GM21737 (cell line): ENCODE measurements at regions not wholly inside any gene's neighbourhood (a gene's known extent, or its start where the extent isn't known, plus 50 kb on each side); places are given as distances from the start of the nearest gene placed in this dataset.

Experiments used
- ATAC-seq: cut with Tn5 transposase; IDR thresholded peaks from one replicate; pipeline ENCODE4 v1.9.1; 2021; ENCODE audit warnings: mild to moderate bottlenecking, moderate library complexity; ENCODE audit not compliant: unreplicated experiment

DNA sequence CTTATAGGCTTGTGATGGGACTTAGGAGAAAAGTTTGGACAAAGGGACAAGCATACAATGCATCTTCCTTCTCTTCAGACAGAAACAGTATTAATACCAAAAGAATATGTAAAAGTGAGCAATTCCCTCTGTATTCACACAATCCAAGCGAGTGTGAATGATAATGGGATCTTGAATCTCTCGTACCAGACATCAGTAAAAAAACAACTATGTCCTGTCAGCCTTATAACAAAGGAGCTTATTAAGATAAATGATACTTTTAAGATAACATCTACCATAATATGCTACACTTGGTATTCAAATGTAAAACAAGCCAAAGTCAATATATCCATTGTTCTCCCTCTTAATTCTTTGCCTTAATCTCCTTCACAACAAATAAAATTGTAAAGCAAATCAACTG, 288.6 kb upstream of the CNTN6 start:
- no peak for ATAC-seq

DNA sequence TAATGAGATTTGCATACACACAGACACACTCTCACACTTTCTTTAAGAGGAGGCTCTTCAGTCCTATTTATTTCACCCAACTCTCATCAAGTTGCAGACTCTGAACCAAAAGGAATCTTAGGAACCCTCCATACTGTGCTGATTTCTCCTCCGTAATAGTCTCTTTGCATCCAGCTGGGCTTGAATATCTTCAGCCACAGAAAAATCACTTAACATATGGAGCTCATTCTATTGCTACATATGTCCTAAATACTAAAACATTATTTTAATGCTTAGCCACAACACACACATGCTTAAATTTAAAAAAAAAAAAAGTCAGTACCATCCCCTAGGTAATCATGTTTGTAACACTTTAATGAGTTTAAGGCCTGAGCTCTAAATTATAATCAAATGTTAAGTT, 287.5 kb upstream of the CNTN6 start:
- no peak for ATAC-seq

DNA sequence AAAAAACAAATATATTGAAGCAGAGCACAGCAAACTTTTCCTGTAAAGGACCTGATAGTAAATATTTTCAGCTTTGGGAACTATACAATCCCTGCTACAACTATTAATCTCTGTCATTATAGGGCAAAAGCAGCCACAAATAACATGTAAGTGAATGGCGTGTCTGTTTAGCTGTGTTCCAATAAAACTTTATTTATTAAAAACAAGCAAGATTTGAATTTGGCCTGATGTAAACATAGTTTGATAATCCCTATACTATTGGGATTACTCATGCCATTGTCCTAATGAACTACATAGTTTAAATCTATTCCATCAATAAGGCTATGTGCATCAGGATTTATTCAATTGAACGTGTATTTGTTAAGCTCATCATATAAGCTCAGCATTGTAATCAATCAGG, 286.8 kb upstream of the CNTN6 start:
- no peak for ATAC-seq

DNA sequence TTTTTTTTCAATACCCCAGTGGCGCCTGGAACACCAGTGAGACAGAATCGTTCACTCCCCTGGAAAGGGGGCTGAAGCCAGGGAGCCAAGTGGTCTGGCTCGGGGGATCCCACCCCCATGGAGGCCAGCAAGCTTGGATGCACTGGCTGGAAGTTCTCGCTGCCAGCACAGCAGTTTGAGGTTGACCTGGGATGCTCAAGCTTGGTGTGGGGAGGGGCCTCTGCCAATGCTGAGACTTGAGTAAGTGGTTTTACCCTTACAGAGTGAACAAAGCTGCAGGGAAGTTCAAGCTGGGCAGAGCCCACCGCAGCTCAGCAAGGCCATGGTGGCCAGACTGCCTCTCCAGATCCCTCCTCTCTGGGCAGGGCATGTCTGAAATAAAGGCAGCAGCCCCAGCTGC, 276.2 kb upstream of the CNTN6 start:
- ATAC-seq, result no peak

DNA sequence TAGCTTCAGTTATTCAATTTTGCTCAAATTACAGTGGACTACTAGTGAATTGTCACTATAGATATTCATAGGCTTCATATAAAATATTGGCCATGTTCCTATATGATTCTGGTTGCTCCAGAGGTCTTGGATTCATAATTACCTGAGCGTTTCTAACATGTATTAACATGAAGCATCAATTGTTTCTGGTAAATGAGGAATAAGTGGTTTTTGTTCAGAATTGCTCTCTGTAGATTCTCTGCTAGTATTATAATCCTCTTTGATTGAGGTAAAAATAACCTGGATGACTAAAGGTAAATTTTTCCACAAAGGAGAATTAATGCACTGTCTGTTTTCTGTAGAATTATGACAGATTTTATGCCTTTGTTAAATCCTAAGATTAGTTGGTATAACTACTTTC, 258.1 kb upstream of the CNTN6 start:
- no peak for ATAC-seq

DNA sequence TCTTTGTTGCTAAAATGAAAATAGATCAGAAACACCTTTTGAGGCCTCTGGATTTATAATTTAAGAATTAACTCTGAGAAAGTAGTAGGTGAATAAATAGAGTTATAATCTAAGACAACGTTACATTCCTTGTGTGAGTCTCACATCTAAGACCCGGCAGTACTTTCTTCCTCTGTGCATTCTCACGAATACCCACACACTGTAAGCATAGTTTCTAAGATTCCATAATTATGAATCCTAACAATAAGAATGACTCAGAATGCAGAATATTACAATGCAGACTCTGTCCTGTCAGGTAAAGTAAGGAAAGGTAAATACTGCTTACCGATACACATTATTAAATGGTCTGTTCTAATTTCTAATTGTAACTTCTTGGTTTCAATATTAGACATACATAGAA, 257.7 kb upstream of the CNTN6 start:
- ATAC-seq, result no peak

DNA sequence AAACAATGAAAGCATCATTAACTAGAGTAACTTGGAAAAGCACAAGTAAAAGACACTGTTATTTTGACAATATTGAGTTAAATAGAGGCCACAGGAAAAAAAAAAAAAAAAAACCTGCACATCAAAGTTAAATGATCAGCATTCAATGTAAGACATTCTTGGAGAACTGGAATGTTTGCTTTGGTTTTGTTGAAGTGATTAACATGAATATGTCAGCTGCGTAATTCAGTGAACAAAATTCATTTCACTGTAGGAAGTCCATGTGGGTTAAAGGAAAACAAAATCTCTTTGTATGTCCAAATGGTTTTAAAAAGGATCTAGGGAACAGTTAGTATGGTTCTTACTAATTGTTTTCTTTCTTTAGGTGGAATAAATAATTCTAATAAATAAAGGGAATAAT, 252.8 kb upstream of the CNTN6 start:
- no peak for ATAC-seq

DNA sequence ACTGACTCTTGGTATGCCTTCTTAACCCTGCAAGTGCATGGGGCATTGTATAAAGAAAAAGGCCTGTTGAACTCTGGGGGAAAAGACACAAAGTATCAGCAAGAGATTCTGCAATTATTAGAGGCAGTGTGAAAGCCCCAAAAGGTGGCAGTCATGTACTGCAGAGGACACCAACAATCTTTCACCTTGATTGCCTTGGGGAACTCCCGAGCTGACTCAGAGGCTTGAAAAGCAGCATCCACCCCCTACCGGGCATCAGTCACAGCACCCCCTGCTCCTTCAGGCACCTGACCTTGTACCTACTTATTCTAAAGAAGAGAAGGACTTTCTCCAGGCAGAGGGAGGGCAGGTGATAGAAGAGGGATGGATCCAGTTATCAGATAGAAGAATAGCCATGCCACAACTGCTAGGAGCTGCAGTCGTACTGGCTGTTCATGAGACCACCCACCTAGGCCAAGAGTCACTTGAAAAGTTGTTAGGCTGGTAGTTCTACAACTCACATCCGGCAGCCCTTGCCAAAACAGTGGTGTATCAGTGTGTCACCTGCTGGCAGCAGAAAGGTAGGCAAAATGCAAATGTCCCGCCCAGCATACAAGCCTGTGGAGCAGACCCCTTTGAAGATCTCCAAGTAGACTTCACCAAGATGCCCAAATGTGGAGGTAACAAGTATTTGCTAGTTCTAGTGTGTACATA, 241.6 kb upstream of the CNTN6 start:
- ATAC-seq, result no peak

DNA sequence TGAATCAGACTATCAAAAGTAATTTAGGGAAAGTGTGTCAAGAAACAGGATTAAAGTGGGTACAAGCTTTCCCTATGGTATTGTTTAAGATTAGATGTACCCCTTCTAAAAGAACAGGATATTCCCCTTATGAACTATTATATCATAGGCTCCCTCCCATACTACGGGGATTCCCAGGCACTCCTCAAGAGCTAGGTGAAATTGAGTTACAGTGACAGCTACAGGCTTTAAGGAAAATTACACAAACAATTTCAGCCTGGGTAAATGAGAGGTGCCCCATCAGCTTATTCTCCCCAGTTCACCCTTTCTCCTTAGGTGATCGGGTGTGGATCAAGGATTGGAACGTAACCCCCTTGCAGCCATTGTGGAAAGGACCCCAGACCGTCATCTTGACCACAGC, 240.8 kb upstream of the CNTN6 start:
- ATAC-seq, result no peak

DNA sequence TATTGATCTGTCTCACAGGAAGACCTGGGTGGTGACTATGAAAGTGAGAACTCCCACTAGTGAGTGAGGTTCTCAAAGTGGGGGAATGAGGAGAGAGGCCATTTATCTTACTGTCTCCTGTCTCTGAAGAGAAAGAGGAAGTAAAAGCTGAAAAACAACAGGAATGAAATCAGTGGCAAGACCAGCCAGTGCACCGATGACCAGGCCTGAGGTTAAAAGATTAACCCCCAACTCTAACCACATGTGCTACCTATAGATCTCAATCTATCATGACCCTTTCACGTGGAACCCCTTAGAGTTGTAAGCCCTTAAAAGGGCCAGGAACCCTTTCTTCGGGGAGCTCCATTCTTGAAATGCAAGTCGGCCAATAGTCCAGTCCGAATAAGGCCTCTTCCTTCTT, 239.3 kb upstream of the CNTN6 start:
- ATAC-seq, result no peak

DNA sequence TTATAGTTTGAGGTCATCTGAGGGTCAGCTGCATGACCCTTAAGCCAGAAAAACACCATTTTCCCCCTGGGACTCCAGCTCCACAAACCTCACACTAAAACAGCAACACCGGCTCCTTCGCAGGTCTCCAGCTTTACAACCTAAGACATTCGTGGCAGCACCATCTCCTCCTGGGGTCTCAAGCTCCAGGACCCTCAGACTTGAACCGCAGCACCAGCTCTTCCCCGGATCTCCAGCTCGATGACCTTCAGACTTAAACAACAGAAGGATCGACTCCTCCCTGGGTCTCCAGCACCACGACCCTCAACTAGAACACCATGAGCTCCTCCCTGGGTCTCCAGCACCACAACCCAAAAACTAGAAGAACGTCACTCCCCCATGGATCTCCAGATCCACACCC, 233.7 kb upstream of the CNTN6 start:
- no peak for ATAC-seq

DNA sequence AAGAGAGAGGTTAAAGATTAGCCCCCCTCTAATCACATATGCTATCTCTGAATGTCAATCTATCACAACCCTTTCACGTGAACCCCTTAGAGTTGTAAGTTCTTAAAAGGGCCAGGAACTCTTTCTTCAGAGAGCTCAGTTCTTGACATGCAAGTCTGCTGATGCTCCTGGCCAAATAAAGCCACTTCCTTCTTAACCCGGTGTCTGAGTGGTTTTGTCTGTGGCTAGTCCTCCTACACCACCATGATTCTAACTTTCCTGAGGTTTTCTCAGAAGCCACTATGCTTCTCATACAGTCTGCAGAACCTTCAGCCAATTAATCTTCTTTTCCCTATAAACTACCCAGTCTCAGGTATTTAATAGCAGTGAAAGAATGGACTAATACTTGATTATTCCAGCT, 231.1 kb upstream of the CNTN6 start:
- ATAC-seq, result no peak

DNA sequence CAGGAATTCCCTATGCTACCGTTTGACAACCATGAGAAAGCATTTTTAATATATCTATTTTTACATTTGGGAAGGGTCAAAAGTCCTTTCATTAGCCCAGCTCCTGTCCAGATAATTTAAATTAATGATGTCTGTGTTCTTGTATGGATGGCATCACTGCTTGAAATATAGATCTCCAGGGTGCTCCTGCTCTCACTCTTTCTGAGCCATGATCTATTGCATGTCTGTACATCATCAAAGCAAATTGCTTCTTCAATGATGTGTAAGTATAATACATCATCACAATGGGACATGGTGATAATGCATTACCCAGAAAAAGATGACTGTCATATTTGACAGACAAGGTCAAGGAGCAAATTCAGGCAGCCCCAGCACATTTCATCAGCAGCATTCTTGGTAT, 223.6 kb upstream of the CNTN6 start:
- ATAC-seq, result no peak

DNA sequence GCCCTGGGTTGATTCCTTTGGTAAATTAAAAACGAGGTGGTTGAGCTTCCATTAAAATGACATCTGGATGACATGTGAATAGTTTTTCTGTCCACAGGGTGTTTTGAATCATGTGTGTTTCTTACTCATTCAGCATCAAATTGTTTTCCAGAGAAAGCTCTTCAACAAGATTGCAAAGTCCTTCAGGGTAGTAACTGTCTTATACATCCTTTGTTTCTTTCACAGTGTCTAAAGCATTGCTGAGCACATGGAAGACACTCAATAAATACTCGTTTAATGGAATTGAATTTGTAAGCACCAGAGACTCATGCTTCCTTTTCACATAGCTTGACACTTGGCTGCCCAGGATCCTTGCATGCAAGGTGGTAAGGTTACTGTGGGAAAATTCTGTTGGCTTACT, 223.1 kb upstream of the CNTN6 start:
- no peak for ATAC-seq

DNA sequence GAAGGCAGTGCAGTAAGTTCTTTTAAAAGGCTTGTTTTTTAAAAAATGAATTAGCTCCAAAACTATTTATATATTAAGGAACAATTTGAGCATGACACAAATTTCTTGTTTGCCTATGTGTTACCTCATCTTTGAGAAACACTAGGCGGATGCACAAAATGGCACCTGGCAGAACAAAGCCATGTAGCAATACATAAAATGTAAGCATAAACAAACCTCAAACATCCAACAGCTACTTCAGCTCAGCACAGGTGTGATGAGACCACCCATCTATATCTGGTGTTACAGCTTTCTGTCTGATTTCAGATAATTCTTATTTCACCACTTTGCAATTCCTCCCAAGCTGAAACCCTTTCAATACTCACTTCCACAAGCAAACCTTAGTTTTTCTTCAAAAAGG, 221.2 kb upstream of the CNTN6 start:
- ATAC-seq, result no peak

DNA sequence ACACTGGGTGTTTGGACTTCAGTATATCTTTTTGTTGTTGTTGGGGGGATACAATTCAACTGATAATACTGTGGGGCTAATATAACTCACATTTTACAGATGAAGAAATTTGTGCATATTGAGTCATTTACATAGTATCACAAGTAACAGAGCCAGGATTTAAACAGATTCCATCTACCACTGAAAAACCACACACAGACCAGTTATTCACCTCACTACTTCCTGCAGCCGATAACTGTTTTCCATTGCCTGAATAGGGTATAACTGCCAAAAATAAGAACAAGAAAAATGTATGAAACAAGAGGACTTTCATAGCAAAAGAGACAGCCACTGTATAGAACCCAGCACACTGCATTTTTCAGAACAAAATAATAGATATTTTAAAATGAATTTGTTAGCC, 215.8 kb upstream of the CNTN6 start:
- ATAC-seq, result no peak

DNA sequence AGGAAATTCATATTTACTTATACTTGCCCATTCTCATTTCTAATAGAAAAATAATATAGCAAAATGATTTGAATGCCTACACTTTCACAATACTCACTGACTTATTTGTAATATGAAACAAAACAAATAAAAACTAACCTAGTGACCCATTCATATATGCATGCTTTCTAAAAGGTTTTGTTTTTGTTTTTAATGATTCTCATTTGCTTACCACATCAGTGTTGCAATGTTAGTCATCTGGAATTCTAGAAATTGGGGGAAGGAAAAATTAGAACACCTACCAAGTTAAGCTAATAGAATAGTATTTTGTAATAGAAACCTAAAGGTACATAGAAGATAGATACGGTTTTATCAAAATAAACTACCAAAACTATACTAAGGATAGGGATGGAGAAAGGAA, 214.1 kb upstream of the CNTN6 start:
- no peak for ATAC-seq

DNA sequence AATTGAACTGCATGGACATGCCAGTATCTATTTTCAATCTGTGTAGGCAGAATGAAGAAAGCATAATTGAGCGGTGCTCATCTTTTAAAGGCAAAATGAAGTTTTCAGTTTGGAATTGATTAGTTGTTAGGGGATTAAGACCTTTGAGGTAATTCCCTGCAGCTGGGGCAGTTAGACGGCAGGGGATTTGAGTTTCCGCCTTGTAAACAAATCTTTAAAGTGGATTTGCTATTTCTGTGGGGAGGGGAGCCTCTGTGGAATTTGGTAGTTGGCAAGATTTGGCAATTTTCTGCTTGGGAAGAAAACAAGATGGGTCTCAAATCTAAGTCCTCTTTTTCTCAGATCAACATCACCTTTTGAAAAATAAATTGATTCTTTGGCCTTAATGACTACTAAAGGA, 212.5 kb upstream of the CNTN6 start:
- no peak for ATAC-seq

DNA sequence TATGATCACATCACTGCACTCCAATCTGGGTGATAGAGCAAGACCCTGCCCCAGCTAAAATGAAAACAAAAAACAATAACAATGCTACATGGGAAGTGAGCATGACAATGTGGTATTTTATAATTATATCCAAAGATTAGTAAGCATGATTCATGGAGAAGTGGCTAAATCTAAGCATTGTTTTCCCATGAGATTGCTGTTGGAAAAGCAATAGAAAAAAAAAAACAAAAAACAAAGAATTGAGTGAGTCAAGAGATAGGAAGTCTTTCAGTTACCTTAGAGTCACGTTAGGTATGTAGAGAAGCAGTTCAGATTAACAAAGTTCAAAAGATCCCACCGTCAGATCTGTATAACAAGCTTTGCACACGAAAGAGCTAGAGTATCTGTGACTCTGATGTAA, 210.3 kb upstream of the CNTN6 start:
- ATAC-seq, result no peak

DNA sequence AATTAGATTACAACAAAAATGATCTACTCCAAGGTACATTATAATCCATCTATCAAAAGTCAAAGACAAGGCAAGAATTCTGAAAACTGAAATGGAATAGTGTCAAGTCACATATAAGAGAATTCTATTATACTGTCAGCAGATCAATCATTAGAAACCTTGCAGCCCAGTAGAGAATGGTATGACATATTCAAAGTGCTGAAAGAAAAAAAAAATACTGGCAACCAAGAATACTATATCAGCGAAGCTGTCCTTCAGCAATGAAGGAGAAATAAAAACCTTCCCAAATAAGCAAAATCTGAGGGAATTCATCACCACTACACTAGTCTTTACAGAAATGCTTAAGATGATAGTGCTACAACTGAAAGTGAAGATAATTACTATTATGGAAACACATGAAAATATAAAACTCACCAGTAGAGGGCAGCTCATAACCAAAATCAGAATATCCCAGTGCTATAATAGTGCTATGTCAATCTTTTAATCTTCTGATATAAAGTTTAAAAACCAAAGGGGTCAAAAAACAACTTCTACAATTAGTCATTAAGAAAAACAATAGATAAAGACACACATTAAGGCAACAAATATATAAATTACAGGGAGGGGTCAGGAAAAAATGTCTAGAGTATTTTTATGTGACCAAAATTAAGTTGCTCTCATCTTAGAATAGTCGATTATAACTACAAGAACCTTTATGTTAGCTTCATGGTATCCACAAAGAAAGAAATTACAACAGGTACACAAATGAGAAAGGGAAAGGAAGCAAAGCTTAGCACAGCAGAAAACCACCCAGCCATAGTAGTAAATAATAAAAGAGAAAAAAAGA, 190.7 kb upstream of the CNTN6 start:
- ATAC-seq, result peak; percentile 76

DNA sequence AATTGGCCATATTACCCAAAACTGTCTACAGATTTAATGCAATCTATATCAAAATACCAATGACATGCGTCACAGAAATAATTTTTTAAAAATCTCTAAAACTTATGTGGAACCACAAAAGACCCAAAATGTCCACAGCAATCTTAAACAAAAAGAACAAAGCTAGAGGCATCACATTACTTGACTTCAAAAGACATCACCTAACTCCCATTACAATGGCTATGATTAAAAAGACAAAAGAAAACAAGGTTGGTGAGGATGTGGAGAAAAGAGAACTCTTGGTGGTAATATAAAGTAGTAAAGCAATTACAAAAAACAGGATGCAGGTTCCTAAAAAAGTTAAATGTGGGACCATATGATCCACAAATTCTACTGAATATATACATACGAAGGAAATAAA, 187.6 kb upstream of the CNTN6 start:
- no peak for ATAC-seq

DNA sequence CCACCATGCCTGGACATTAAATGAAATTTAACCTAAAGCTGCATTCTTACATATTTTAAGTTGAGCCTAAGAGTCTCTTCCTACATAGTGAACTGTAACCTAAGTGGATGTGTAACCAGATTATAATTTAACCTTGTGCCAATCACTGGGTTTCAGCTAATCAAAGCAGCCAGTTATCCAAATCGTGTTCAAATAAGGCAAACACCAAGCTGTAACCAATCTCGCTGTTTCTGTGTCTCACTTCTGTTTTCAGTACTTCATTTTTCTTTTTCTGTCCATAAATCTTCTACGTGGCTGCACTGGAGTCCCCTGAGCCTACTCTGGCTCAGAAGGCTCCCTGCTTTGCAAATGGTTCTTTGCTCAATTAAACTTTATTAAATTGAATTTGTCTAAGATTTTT, 186.1 kb upstream of the CNTN6 start:
- no peak for ATAC-seq

DNA sequence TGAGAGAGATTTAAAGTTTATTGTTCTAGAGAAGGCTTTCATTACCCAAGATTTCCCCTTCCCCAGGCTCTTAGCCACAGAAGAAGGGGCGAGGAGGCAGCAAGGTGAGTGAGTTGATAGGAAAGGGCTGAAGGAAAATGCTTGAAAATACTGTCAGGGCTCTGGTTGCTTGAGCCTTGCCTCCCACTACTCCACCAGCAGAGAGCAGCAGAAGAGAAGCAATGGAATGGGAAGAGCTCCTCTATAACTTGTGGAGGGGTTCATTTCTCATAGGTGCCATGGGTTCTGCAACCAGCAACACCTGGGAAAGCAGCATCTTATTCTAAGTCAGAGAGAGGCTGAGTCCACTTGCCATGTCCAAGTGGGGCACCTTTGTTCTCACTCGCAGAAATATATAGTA, 184.0 kb upstream of the CNTN6 start:
- no peak for ATAC-seq
